Lower leg skin (tissue), 3 donors: ENCODE measurements at regions not wholly inside any gene's neighbourhood (a gene's known extent, or its start where the extent isn't known, plus 50 kb on each side); places are given as distances from the start of the nearest gene placed in this dataset.

Experiments
- CTCF ChIP-seq, 3 donors: fragments of 450-650 bp; IDR thresholded peaks; one replicate each; pipeline ENCODE4 v1.5.1; 2016; ENCODE audit warnings: antibody characterized with exemption in 3 of 3, mild to moderate bottlenecking in 3 of 3, moderate library complexity in 2 of 3
- POLR2A ChIP-seq, 2 donors: fragments of 450-650 bp; IDR thresholded peaks; one replicate each; pipeline ENCODE4 v1.6.1; 2016 to 2017; ENCODE audit warnings: antibody characterized with exemption in 2 of 2, mild to moderate bottlenecking in 1 of 2, moderate library complexity in 1 of 2

- TF ChIP-seq POLR2A (IDR thresholded peaks at IDR 0.05) (no peak), CTCF (IDR thresholded peaks at IDR 0.05) (no peak)
These were observed 122.4 kb upstream of the KIAA1217 start for GRCh38 chr10:24086296-24087086.
